GM18907 (cell line): ENCODE measurements at regions not wholly inside any gene's neighbourhood (a gene's known extent, or its start where the extent isn't known, plus 50 kb on each side); places are given as distances from the start of the nearest gene placed in this dataset.

ENCODE experiments used
- ATAC-seq: cut with Tn5 transposase; IDR thresholded peaks from one replicate; pipeline ENCODE4 v1.9.1; 2021; ENCODE audit warnings: mild to moderate bottlenecking, moderate library complexity; ENCODE audit not compliant: unreplicated experiment

DNA sequence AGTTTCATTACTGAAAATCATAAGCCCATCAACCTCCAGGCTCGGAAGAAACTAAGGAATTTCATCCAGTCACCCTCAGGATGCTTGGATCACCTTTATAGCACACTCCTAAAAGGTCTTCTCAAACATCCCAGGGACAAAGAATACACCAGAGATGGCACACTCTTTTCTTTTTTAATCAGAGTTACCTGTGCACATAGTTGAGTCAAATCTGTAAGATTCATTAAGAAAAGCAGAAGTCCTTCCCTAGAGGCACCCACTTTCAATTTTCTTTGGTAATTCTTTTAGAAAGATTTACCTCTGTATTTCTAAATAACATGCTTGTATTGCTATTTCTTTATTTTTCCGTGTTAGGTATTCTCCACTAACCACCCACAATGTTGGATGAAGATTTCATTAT, 50.6 kb upstream of the IL6 start:
- no peak for ATAC-seq

DNA sequence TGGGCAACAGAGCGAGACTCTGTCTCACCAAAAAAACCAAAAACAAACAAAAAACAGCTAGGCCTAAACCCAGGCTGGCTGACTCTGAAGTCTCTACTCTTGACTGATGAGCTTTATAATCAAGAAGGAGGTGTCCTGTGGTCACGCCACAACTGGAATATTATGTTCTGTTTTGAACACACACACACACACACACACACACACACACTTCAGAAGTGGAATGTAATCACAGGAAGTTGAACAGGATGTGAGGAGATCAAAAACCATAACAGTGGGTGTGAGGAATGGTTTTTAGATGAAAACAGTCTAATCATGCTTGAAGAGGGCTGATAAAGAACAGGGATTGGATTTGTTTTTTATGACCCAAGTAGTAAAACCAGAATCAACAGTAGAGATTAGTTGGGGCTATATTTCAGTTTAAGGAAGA, 51.1 kb upstream of the IL6 start:
- no peak for ATAC-seq

DNA sequence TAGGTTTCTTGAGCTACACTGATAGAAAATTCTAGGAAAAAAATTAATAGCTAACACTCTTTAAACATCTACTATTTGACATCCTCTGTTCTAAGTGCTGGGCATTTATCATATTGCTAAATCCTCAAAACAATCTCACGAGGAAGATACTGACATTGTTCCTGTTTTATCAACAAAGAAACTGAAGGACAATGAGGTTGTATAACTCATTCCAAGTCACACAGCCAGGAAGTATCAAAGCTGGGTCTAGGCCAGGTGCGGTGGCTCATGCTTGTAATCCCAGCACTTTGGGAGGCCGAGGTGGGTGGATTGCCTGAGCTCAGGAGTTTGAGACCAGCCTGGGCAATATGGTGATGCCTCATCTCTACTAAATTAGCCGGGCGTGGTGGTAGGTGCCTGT, 51.6 kb upstream of the IL6 start:
- ATAC-seq = no peak

DNA sequence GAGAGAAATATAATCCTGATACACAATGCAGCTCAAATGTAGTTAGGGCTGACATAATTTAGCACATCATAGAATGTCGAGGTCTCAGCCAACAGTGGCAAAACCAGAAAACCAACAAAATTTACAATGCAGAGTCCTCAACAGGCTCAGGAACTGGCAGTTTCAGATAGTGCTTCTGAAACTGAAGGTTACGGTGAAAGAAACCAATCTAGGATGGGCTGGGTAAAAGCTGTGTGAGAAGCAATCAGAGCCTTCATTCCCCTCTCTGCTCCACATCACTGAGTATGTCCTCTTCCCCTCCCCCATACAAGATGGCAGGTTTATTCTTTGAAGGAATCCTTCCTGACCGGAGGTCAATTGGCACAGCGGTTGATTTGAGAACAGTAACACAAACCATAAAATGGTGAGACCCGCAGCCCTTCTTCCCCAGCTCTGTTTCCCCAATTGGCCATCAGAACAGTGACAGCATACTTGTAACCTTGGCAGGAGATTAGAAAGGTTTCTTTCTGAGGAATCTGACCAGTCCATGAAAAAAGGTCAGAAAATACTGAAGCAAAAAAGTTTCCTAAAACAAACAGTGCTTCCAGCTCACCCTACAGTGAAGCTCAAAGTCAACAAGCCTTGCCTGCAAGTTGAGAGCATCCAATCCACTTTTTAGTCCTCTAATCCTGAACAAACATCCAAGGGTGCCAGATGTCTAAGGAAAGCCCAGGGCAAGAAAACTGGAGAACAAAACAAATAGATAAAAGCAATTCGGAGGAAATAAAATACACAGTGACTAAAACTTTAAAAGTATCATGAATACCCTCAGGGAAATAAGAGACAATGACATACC, 53.9 kb upstream of the IL6 start:
- peak; percentile 78 for ATAC-seq

DNA sequence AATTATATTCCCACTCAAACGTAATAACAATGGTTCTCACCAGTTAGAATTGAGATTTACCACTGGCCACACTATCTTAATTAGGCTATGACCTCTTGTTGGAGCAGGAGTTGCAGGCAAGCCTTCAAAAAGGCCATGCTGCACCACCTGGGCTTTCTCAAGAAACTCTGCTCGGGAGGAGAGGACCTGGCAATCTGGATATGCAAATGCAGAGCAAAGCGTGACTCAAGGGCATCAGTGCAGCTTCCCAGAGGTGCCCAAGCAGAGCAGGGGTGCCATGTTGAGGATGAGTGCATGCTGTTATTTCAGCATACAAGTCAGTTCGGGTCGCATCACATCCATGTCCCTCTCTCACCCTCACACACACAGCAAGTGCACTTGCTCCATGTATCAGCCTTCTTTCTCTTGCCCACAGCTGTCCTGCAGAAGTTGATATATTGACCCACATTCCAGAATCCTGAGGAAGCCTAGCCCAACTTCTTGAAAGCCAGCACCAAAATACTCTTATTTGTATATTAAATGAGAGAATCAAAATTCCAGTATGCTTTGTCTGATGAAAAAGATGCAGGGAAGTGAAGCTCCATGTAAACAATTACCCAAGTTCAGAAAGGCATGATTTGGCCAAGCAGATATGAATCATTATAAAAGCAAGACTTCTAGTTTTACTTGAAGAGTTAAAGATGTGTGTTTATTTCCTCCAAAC, 55.7 kb upstream of the IL6 start:
- ATAC-seq = no peak

DNA sequence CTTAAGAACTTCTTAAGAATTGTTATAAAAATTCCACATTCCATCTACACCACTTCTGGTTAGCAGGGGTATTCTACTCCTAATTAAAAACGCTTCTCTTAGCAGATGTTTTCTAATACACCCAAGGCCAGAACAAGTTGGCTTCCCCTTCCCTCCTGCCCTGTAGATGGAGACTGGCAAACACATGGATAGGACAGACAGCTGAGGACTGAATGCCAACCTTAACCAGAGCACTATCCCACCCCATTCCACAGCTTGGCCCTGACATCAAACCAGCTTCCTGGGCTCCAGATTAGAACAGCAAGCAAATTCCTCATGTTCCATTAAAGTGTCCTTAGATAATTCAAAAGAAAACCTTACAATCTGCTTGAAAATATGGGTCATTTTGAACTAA, 56.6 kb upstream of the IL6 start:
- ATAC-seq = no peak

DNA sequence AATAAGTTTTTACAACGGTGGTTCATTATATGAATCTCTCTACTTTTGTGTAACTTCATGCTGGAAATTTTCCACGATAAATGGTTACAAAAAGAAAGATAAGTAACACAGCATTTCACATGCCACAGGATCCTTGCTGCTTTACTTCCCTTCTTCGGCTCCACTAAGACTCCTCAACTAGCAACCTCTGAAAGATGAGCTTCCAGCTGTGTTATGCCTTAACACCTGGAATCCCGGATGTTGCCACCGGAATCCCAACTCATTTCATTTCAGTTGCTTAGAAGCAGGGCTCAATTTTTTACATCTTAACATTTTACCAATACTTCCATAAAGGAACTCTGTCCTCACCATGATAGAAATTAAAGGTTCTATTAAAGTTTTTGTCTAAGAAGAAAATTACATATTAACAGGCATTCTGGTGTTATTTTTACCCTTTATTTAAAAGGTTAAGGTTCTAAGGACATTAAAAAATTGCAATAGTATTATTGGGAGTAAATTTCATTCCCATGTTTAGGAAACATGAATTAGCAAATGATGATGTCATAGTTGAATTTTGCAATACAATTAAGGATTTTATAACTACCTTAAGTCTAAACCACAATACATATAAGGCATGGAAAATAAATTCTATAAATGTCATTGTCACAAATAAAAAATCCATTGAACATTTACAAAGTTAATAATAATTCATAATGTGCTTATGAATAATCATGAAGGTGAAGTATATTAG, 57.1 kb upstream of the IL6 start:
- no peak for ATAC-seq

DNA sequence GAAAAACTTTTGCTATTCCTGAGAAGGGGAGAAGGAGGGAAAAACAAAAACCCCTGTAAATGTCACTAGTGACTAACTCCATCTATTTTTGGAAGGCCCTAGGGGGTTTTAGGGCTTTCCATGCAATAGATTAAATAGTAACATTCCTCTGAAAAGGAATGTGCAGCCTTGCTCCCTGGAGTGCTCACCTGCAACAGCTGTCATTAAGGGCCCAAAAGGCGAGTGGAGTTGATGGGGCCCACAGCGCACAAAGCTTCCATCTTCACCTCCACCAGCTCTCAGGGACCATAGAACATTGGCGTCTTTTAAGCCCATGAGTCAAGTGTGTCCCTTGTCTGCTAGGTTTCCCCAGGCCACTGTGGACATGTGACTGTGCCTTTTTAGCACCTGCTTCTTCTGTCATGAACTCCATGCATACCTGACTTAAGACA, 58.0 kb upstream of the IL6 start:
- no peak for ATAC-seq

DNA sequence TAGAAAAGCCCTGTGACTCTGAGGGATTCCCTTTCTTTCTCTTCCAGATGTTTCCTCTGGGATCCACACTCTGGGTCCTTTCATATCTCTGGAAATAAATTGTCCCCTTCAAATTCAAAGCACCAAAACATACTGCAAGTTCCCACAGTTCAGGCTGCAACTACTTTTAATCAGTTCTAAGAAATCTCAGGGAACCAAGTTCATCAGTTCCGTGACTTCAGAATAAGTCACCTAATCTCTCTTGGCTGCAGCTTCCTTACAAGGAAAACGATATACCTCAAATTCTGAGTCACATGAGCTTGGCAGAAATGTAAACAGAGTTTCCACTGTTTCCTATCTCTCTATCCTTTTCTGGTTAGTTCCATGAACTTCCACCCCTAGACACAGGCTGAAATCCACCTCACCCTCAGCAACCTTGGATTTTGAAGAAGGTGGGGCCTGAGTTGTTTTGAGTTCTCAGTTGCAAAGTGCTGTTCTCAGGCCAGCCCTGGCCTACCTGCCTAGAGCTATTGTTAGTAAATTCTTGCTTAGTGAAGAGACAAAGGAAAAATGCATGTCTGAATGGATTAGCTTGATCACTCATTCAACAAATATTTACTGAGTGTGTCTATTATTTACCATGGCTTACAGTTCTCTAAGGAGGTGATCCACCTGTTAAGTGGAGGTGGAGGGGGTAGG, 59.3 kb upstream of the IL6 start:
- ATAC-seq = no peak

DNA sequence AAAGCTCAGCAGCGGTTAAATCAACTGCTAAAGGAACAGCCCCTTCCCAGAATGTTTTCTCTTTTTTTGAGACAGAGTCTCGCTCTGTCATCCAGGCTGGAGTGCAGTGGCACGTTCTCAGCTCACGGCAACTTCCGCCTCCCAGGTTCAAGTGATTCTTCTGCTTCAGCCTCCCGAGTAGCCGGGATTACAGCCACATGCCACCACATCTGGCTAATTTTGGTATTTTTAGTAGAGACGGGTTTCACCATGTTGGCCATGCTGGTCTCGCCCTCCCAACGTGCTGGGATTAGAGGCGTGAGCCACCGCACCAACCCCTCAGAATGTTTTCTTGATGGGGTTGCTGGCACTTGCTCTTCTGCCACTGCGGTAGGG, 59.8 kb upstream of the IL6 start:
- no peak for ATAC-seq

DNA sequence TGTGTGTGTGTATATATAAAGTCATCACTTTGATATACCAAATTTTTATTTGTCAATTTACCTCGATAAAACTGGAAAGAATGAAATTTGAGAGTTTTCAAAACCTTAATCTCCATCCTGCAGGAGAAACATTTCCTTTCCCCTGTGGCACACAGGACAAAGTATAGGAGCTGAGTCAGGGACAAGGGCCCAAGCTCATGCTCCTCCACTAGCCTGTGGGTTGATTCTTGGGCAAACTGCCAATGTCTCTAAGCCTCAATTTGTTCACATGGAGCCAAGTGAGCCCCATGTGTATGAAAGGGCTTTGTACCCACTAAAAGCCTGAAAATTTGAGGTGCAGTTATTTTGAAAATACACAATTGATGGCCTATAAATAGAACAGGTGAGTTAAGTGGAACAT, 60.3 kb upstream of the IL6 start:
- ATAC-seq = no peak

DNA sequence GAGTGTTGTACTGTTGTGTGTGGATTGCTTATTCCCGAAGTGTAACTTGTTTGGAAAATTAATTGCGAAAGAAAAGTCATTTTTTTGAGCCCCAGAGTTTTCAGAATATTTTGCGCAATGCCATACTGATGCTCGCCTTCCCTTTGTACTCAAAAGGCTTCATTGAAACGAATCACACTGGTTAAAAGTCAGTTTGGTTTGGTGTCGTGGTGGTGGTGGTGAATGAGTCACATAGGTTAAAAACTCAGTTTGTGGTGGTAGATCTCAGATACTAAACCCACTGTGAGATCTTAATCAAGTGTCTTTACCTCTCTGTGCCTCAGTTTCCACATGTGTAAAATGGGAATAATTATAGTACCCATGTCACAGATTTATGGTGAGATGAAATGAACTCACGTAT, 61.1 kb upstream of the IL6 start:
- no peak for ATAC-seq

DNA sequence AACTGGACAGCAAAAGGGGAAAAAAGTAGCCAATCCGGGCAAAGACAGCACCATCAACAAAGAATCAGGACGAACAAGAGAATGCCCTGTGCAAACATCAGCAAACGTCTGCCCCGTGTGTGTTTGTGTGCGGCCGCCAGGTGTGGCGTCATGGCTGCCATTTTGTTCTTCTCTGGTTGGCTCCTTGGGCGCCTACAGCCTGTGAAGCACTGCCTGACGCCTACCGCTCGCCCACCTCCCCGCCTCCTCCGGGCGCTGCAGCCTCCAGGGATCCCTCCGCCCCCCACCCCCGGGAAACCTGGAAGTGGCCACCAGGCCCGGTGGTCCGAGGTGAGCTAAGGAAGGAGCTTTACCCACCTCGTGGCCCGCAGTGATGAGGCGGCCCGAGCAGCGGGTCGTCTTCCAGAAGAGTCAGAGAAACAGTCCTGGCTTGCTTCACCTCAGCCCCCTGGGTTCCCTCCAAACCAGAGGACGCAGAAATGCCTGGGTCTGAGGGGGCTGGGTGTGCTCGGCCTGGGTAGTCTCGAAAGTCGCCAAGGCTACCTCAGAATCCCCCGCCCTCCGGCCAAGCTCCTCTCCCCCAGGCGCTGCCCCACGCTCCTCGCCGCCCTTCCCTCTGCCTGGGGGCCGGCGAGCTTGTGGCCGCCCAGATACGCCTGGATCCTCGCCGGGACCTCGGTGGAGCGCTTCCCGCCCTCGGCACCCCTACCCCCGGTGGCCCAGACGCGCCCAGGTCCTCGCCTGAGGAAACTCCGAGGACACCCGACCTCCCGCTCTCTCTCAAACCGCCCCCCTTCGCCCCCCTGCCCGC, 61.8 kb upstream of the IL6 start:
- ATAC-seq = no peak

DNA sequence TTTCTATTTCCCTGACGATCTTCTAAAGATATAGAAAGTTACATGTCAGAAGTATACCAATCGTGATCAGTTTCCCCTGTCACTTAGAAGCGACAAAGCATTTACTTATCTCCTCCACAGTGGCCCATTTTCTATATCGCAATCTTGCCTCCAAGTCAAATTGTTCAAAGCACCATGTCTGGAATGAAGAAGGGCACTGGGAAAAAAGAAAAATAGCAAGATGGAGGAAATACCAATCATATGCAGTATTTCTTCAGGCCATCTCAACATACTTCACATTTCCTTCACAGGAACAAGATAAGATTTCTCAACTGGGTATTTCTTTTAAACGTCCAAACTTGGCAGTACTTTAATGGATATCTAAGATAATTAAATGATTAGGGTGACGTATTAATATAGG, 63.3 kb upstream of the IL6 start:
- no peak for ATAC-seq

DNA sequence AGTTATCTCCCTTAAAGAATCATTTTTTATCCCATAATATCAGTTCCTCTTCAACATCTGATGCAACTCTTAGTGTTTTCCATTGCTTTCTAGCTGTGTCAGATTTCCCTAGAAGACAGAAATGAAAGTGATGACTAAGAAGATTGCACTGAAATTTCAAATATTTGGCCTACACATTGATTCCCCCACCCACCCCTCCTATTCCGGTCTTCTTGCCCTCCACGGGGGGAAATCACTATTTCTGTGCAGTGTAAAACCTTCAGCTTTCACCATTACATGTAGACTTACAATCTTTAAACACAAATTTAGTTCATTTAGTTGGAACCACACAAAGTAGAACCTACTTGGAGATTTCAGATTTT, 63.7 kb upstream of the IL6 start:
- no peak for ATAC-seq

DNA sequence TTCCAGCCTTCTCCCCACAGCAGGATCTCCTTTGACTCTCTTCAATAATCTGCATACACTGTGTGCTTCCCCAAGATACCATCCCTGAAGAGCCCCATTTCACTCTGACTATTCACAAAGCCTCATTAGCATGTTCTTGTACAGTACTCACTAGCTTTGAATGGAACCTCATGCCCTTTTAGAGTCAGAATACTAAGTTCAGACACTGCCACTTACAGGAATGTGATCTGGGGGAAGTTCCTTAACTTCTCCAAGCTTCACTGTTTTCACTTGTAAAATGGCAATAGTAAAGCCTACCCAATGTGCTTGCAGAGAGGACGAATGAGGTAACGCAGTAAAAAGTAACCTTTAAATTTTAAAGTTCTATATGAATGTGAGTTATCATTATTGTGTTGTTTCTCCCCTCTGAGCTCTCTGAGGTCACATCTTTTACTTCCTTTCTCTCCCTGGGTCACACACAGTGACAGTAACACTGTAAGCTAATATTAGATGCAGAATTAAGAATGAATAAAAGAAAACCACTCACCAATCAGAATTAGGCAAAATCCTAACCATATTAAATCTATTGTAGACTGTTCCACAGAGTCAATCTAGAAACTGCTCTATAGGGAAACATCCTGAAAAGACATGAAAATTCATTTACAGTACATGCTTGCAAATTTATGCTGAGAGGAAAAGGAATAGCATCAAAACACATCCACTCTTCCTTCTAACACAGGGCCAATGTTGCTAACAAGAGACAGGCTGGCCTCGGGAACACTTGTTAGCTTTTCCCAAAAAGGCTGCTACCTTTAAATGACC, 64.2 kb upstream of the IL6 start:
- ATAC-seq = peak; percentile 49

DNA sequence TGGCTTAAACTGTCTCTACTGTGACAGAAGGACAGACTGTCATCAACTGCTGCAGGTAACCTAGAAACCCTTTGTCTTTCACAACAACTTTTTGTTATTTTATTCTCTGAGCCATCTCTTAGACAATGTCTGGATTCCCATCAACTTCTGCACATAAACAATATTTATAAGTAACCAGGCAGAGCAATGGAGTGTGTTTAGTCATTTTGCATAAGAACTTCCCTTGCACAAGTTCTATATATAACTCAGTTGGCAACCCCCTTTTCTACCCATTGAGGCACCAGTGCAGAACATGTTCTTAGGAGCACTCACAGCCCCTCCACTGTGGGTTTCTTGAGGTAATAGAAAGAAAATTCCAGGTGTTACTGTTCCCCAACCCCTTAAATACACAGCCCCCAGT, 65.0 kb upstream of the IL6 start:
- ATAC-seq = peak; percentile 70

DNA sequence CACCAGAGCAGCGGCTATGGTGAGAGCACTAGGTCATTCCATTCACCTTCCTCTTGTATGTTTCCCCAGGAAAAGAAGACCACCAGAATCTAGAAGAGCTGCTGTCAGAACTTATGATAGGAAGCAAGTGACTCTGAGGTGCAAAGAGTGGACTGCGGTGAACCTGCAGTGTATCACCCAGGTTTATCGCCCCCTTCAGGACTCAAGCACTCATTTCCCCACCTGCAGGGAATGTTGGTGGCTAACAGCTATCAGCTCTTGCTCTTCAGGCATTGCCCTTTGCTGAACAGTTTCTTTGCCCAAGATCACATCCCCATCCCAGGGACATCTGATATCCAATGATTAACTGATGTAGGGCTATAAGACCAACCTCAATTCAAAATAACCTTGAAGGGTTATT, 66.3 kb upstream of the IL6 start:
- no peak for ATAC-seq

DNA sequence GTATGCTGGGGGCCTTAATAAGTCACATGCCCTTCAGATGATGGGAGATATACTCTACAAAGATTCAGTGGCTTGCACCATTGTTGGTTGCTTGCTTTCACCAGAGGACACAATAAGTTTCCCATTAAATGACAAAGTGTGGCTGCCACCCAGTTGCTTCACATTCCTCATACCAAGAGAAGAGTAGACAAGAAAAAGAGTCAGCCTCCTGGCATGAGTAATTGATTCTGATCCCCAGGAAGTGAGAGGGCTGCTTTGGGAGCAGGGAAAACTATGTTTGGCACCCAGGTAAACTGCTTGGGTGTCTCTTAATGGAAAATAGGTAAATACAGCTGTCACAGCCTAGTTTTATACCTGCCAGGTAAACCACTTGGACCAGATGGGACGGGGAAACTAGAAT, 66.7 kb upstream of the IL6 start:
- no peak for ATAC-seq

DNA sequence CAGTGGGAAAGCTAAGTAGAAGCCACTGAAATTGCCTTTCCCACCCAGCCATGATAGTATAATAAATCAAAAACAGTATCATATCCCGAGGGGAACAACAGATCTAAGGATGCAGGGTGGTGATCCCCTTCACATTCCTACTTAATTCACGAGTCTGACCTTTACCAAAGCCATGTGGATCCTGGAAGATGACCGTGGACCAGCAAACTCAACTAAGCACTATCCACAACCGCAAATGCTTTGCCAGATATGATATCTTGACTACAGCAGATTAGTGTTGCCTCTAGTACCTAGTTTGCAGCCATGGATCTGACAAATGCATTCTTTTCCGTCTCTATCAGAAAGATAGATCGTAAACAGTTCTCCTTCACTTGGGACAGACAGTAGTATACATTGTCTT, 67.3 kb upstream of the IL6 start:
- ATAC-seq = no peak
